AG09309 (cell line): ENCODE measurements at regions not wholly inside any gene's neighbourhood (a gene's known extent, or its start where the extent isn't known, plus 50 kb on each side); places are given as distances from the start of the nearest gene placed in this dataset.

Source experiments
- DNase-seq: peaks from one replicate; pipeline ENCODE4 v3.0.0-alpha.2; 2010; ENCODE audit warnings: low read depth
- H3K4me3 ChIP-seq: 2 replicates; pipeline ENCODE4 v1.5.1; 2011; ENCODE audit warnings: mild to moderate bottlenecking, low read depth, low read length, moderate library complexity; ENCODE audit not compliant: control insufficient read depth
- TF ChIP-seq, protein P1 (sequence below): IDR thresholded peaks from 2 replicates; pipeline ENCODE4 v1.5.1; 2011; ENCODE audit warnings: mild to moderate bottlenecking, low read depth, low read length, inconsistent platforms; ENCODE audit not compliant: insufficient read depth, control insufficient read depth; ENCODE audit errors: missing control alignments

DNA sequence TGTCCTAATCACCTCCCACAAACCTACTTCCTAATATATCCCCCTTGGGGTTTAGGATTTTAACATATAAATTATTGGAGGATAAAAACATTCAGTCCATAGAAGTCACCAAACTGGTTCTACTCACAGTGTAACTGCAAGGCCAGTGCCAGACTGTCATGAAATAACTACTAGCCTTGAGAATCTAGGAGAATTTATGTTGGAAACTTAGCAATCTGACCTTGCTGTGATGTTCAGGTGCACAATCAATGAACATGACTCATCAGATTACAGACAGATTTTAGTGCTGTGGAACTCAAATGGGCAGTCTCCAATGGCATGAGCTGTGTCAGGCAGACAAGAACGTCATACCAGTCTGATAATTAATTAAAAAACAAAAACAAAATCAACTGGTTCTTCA, 571.4 kb upstream of the IGFBP3 start:
- H3K4me3 ChIP-seq = no peak overlapping the region
- no peak for DNase-seq
- TF ChIP-seq, protein P1, sequence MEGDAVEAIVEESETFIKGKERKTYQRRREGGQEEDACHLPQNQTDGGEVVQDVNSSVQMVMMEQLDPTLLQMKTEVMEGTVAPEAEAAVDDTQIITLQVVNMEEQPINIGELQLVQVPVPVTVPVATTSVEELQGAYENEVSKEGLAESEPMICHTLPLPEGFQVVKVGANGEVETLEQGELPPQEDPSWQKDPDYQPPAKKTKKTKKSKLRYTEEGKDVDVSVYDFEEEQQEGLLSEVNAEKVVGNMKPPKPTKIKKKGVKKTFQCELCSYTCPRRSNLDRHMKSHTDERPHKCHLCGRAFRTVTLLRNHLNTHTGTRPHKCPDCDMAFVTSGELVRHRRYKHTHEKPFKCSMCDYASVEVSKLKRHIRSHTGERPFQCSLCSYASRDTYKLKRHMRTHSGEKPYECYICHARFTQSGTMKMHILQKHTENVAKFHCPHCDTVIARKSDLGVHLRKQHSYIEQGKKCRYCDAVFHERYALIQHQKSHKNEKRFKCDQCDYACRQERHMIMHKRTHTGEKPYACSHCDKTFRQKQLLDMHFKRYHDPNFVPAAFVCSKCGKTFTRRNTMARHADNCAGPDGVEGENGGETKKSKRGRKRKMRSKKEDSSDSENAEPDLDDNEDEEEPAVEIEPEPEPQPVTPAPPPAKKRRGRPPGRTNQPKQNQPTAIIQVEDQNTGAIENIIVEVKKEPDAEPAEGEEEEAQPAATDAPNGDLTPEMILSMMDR = no peak

DNA sequence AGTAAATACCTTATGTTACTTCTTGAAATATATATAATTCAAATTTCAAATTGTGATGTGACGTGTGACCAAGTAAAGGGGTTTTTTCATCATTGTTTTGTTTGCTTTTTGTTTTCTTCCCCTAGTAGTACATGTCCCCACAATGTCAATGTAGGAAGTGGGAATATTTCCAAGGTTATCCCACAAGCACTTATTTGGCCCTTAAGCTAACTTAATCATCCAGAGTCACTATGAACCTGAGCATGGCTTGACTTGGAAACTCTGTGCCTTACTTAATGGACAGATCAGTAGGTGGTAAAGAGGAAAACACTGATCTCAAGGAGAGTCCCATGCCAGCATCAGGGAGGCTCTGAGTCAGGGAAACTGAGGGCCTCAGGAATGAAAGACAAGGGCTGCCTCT, 569.3 kb upstream of the IGFBP3 start:
- H3K4me3 ChIP-seq = no peak overlapping the region
- TF ChIP-seq, protein P1 = no peak
- DNase-seq = no peak

DNA sequence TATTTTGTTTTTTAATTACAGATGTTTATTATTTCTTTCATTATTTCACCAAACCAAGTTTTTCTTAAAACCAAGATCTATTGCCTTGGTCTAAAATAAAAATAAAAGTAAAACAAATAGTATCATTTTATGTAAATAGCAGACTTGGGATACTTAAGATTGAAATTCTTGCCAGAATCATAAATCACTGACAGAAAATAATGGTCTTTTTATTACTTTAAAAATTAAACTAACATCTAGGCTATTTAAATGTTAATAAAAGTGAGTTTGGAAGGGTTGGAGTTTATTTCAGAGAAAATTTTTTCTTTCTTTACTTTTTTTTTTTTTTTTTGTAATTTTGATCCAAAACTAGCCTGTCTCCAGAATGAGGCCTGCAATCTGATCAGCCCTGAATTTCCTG, 568.0 kb upstream of the IGFBP3 start:
- TF ChIP-seq, protein P1 = no peak
- no peak for DNase-seq
- no peak overlapping the region for H3K4me3 ChIP-seq

DNA sequence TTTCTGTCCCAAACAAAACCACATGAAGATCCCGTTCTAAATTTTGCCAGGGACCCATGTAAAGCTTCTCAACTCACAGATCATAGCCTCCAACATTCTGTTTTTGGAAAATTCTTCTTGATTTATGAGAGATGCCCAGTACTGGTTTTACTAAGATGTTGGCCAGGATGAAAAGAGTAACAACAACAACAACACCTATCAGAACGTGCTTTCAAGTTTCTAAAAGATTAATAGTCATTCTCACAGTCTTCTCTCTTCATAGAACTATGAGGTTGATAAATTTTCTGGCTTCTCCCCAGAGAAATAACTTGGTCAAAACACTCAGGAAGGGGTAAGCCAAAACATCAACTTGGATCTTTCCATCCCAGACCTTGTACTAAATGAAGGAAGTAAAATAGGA, 567.5 kb upstream of the IGFBP3 start:
- H3K4me3 ChIP-seq = no peak overlapping the region
- DNase-seq = no peak
- TF ChIP-seq, protein P1 = no peak

DNA sequence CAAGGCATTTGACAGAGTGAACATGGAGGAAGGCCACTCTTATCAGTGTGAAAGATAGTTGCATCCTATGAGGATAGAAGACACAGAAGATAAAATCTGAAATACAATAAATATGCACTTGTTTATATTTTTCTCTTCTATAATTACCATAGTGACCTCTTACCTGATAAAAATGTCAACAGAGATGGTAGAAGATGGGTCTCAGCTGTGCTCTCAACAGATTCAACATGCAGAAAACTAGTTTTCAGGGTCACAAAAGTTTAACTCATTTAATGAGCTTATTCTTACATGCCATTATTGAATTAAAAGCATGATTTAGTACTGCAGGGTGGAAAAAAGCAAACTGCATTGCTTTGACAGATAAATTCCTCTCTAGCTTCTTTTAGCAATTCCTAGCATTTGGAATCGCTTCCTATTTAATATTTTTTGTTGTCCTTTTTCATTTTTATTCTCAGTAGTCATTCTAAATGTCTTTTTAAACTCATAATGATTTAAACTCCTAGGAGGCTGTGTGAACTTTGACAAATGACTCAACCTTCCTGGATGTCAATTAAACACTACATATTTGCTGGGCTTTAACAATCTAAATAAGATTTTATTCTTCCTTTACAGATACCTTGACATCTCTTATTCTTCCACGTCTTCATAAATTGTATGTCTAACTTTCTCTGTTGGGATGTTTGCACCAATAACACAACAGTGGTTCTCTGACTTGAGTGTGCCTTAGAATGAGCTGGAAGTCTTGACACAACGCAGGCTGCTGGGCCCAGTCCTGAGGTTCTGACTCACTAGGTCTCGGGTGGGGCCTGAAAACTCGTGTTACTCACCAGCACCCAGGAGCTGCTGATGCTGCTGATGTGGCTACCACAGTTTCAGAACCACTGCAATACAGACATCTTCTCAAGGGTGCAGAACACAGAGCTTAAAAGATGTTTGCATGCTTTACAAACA, 565.5 kb upstream of the IGFBP3 start:
- TF ChIP-seq, protein P1 = no peak
- DNase-seq = peak; percentile 66
- no peak overlapping the region for H3K4me3 ChIP-seq

DNA sequence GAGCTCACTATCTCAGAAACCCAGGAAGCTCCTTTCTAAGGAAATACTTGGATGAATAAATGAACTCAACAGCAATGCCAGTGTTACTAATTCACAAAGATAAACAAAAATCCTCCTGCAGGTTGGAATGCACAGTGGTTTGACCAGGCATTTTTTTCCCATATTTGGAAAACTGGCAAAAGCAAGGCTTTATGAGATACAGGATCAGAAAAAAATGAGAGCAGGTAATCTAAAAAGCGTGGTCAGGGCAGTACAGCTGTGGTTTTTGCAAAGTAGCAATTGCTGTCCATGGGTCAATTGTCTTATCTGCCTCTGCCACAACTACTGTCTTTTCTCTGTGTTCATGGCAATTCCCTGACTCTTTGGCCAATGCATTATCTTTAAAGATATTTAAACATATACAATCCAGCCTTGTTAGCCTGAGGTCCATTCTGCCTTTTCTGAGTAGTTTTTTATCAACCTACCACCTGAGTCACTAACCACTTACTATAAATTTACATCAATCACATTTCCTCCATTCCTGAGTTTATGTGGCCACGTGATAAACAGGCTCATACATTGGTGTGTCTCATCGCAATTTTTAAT, 564.5 kb upstream of the IGFBP3 start:
- no peak overlapping the region for H3K4me3 ChIP-seq
- DNase-seq = peak; percentile 61
- TF ChIP-seq, protein P1 = peak; percentile 52
